Endothelial cell of umbilical vein (primary cell): ENCODE measurements at regions not wholly inside any gene's neighbourhood (a gene's known extent, or its start where the extent isn't known, plus 50 kb on each side); places are given as distances from the start of the nearest gene placed in this dataset.

Experiments used
- BruUV-seq: library from RNA; stranded (reverse); fragments of 400-500 nt; replicated peaks from 2 replicates; lab custom pipeline; 2021; lab: Mats Ljungman, UMichigan
- CTCF ChIA-PET: fragments of 300-600, 350-600 bp; sonication (Branson Sonifier 250); formaldehyde crosslinking; loops from one replicate; lab custom pipeline; 2021; ENCODE audit warnings: antibody characterized with exemption, inconsistent platforms; lab: Charles Lee
- POLR2A ChIA-PET: fragments of 300-600, 350-600 bp; sonication (Branson Sonifier 250); formaldehyde crosslinking; loops from one replicate; lab custom pipeline; 2021; ENCODE audit warnings: antibody characterized with exemption, inconsistent platforms; lab: Charles Lee
- DNase-seq: peaks from one replicate; pipeline ENCODE4 v3.0.0-alpha.2; 2011; ENCODE audit warnings: low read depth, low spot score
- FAIRE-seq: peaks from 2 replicates; lab custom pipeline; 2011; peaks lifted over from hg19 to GRCh38; lab: Jason Lieb, UNC
- H2AFZ ChIP-seq: 2 replicates; pipeline ENCODE4 v1.6.0; 2012; ENCODE audit warnings: low read depth, low read length, control low read depth, inconsistent platforms
- H3K27ac ChIP-seq: 2 replicates; pipeline ENCODE4 v1.5.1; 2011; ENCODE audit warnings: low read depth, mild to moderate bottlenecking, control low read depth, low read length, moderate library complexity; ENCODE audit not compliant: insufficient read depth
- H3K27me3 ChIP-seq, 2 experiments: 2 replicates each; pipeline versions ENCODE4 v1.6.0 to v1.6.1; 2011; ENCODE audit warnings: low read length in 2 of 2, mixed read lengths in 1 of 2; ENCODE audit not compliant: control insufficient read depth in 2 of 2, insufficient read depth in 2 of 2
- H3K36me3 ChIP-seq, 2 experiments: 2 replicates in 1 of 2; 3 replicates in 1 of 2; pipeline ENCODE4 v1.5.1; 2011; ENCODE audit warnings: low read length in 2 of 2, mild to moderate bottlenecking in 1 of 2, moderate library complexity in 1 of 2; ENCODE audit not compliant: control insufficient read depth in 2 of 2, insufficient read depth in 2 of 2; ENCODE audit errors: extremely low read depth in 1 of 2
- H3K4me1 ChIP-seq: 3 replicates; pipeline ENCODE4 v1.5.1; 2011; ENCODE audit warnings: mild to moderate bottlenecking, low read length; ENCODE audit not compliant: control insufficient read depth, insufficient read depth; ENCODE audit errors: extremely low read depth
- H3K4me2 ChIP-seq: 2 replicates; pipeline ENCODE4 v1.6.1; 2011; ENCODE audit warnings: low read length, control low read depth, mixed read lengths; ENCODE audit not compliant: insufficient read depth
- H3K4me3 ChIP-seq, 3 experiments: fragments of 200-600 bp in 1 of 3; sonication (generic), shearing (Covaris generic) in 1 of 3; replicated peaks in 1 of 3; 2 replicates each; pipeline ENCODE4 v1.5.1; 2011 to 2016; ENCODE audit warnings: control low read depth in 3 of 3, low read length in 3 of 3, mild to moderate bottlenecking in 2 of 3, inconsistent platforms in 1 of 3, low read depth in 1 of 3, moderate library complexity in 1 of 3; ENCODE audit not compliant: insufficient read depth in 1 of 3
- H3K79me2 ChIP-seq: 2 replicates; pipeline ENCODE4 v1.6.0; 2012; ENCODE audit warnings: low read length, inconsistent platforms; ENCODE audit not compliant: control insufficient read depth, insufficient read depth
- H3K9ac ChIP-seq: replicated peaks from 2 replicates; pipeline ENCODE3; 2011; ENCODE audit warnings: low read length, control low read depth; ENCODE audit not compliant: insufficient read depth; ENCODE audit errors: extremely low read depth
- H3K9me1 ChIP-seq: replicated peaks from 3 replicates; pipeline ENCODE4 v1.6.0; 2011; ENCODE audit warnings: mild to moderate bottlenecking, low read length; ENCODE audit not compliant: control insufficient read depth, insufficient read depth; ENCODE audit errors: extremely low read depth
- H3K9me3 ChIP-seq: replicated peaks from 2 replicates; pipeline ENCODE4 v1.5.1; 2012; ENCODE audit warnings: low read length, inconsistent platforms; ENCODE audit not compliant: control insufficient read depth, insufficient read depth
- H4K20me1 ChIP-seq: replicated peaks from 2 replicates; pipeline ENCODE3; 2011; ENCODE audit warnings: mild to moderate bottlenecking, low read length; ENCODE audit not compliant: control insufficient read depth, insufficient read depth; ENCODE audit errors: extremely low read depth
- CTCF ChIP-seq, 2 donors: IDR thresholded peaks; 1 replicate in 1 of 2; 2 replicates in 1 of 2; pipeline ENCODE4 v1.5.1; 2011; ENCODE audit warnings: low read length in 2 of 2, mild to moderate bottlenecking in 2 of 2, moderate library complexity in 2 of 2, control low read depth in 1 of 2, inconsistent platforms in 1 of 2, low read depth in 1 of 2; ENCODE audit not compliant: insufficient read depth in 1 of 2; ENCODE audit errors: extremely low read depth in 1 of 2
- EZH2 ChIP-seq: IDR thresholded peaks from 2 replicates; pipeline ENCODE4 v1.6.1; 2012; ENCODE audit warnings: borderline replicate concordance, low read depth, mild to moderate bottlenecking, moderate library complexity, low read length, inconsistent platforms; ENCODE audit not compliant: severe bottlenecking
- FOS ChIP-seq: IDR thresholded peaks from 2 replicates; pipeline ENCODE4 v1.6.1; 2011; ENCODE audit warnings: mild to moderate bottlenecking, low read length, moderate library complexity, borderline replicate concordance; ENCODE audit not compliant: insufficient read depth
- GATA2 ChIP-seq: IDR thresholded peaks from 2 replicates; pipeline ENCODE4 v1.7.0; 2011; ENCODE audit warnings: low read depth, mild to moderate bottlenecking, moderate library complexity, mixed read lengths, low read length; ENCODE audit not compliant: insufficient read length, insufficient read depth
- JUN ChIP-seq: IDR thresholded peaks from 2 replicates; pipeline ENCODE4 v1.6.1; 2011; ENCODE audit warnings: borderline replicate concordance, low read depth; ENCODE audit not compliant: insufficient read length, insufficient read depth
- MAX ChIP-seq: IDR thresholded peaks from 2 replicates; pipeline ENCODE4 v1.6.1; 2011; ENCODE audit not compliant: insufficient read depth, insufficient read length
- MYC ChIP-seq: IDR thresholded peaks from one replicate; pipeline ENCODE4 v1.6.1; 2011; ENCODE audit warnings: mild to moderate bottlenecking, low read depth, low read length
- POLR2A ChIP-seq: IDR thresholded peaks from 2 replicates; pipeline ENCODE4 v1.6.1; 2012; ENCODE audit warnings: low read depth, mild to moderate bottlenecking, control low read depth, low read length
- POLR2AphosphoS5 ChIP-seq: IDR thresholded peaks from 2 replicates; pipeline ENCODE4 v1.6.1; 2012; ENCODE audit warnings: low read depth, mild to moderate bottlenecking, control low read depth, low read length, moderate library complexity; ENCODE audit not compliant: insufficient read depth
- dilution Hi-C: fragments of 300-500 bp; cut with MboI; formaldehyde crosslinking; loops from one replicate; pipeline ENCODE4 v1.15.0; 2019; ENCODE audit warnings: low sequenced_read_pairs; ENCODE audit not compliant: extremely low pct_ligation_motif_present
- intact Hi-C: fragments of 100-400 bp; cut with micrococcal nuclease; formaldehyde crosslinking; loops from one replicate; pipeline ENCODE4 v1.10.0; 2022

- no TSS peak for BruUV-seq
- Histone ChIP-seq H2AFZ (no peak overlapping the region), H3K9ac (no peak overlapping the region), H3K4me2 (no peak overlapping the region), H4K20me1 (no peaks in the 10 kb centered on the region), H3K36me3 (no peaks in the 10 kb centered on the region), H3K27me3 (no peaks in the 10 kb centered on the region), H3K27ac (no peak overlapping the region), H3K9me3 (no peaks in the 10 kb centered on the region), H3K4me1 (peaks cover 5% of the 10 kb centered on the region), H3K79me2 (no peaks in the 10 kb centered on the region), H3K9me1 (no peaks in the 10 kb centered on the region), H3K4me3 (no peak overlapping the region)
- dilution Hi-C loops: no loop called here
- POLR2A ChIA-PET: no interaction called here
- CTCF ChIA-PET: interaction anchor here (0.8 to 1.5 kb wide), 2 partner anchors 9 to 35 kb away, joined by 3 read pairs; no protein-coding TSS in a partner anchor
- DNase-seq (no peak), FAIRE-seq (no peak)
- TF ChIP-seq EZH2 (no peak), GATA2 (no peak), JUN (no peak), POLR2A (no peak), FOS (no peak), MYC (no peak), POLR2AphosphoS5 (no peak), CTCF (IDR thresholded peaks at IDR 0.05; ENCODE audit: extremely low read depth in 1 of 2, insufficient read depth in 1 of 2, low read depth in 1 of 2, low read length in 2 of 2) (no peak), MAX (no peak)
- intact Hi-C loops: no loop called here
Measured at GRCh38 chr2:39998617-39999016, 219.6 kb upstream of the THUMPD2 start.
